Testis (tissue), 2 donors: ENCODE measurements at regions not wholly inside any gene's neighbourhood (a gene's known extent, or its start where the extent isn't known, plus 50 kb on each side); places are given as distances from the start of the nearest gene placed in this dataset.

Experiments used
- CTCF ChIP-seq, 3 experiments: fragments of 450-650 bp in 2 of 3; fragments of 200-600 bp in 1 of 3; sonication (generic) in 1 of 3; IDR thresholded peaks; one replicate each; pipeline ENCODE4 v1.5.1; 2016 to 2019; ENCODE audit warnings: antibody characterized with exemption in 3 of 3, mild to moderate bottlenecking in 2 of 3, moderate library complexity in 1 of 3
- POLR2A ChIP-seq: fragments of 450-650 bp; IDR thresholded peaks from one replicate; pipeline ENCODE4 v1.6.1; 2017; ENCODE audit warnings: antibody characterized with exemption, mild to moderate bottlenecking, moderate library complexity

- TF ChIP-seq POLR2A: no peak
- no peak for TF ChIP-seq CTCF (IDR thresholded peaks at IDR 0.05)
Measured at GRCh38 chr18:55128437-55128836, 169.2 kb upstream of the CCDC68 start.
